ENCODE measurements at regions not wholly inside any gene's neighbourhood (a gene's known extent, or its start where the extent isn't known, plus 50 kb on each side); places are given as distances from the start of the nearest gene placed in this dataset.

GRCh38 chr16:79966226-79966625, 365.7 kb upstream of the MAF start:
- no peak for DNase-seq

GRCh38 chr16:79965718-79966117, 365.2 kb upstream of the MAF start:
- no peak for TF ChIP-seq CTCF (IDR thresholded peaks at IDR 0.05)
- intact Hi-C loops (cut with DNase I) = no loop called here
- H3K27me3 ChIP-seq = no peaks in the 10 kb centered on the region
- no peaks in the 10 kb centered on the region for H3K4me1 ChIP-seq
- H3K9me3 ChIP-seq = no peaks in the 10 kb centered on the region
- H3K36me3 ChIP-seq = no peaks in the 10 kb centered on the region
- no peak for DNase-seq
- no peak overlapping the region for H3K4me3 ChIP-seq
- no peak for ATAC-seq
- no peak overlapping the region for H3K27ac ChIP-seq

More at GRCh38 chr16:79966226-79966625, 365.7 kb upstream of the MAF start:
- no peak for TF ChIP-seq CTCF (IDR thresholded peaks at IDR 0.05)
- no peak overlapping the region for H3K27ac ChIP-seq
- no peaks in the 10 kb centered on the region for H3K9me3 ChIP-seq
- no peaks in the 10 kb centered on the region for H3K4me1 ChIP-seq
- intact Hi-C loops (cut with DNase I) = no loop called here
- no peaks in the 10 kb centered on the region for H3K27me3 ChIP-seq
- H3K4me3 ChIP-seq = no peak overlapping the region
- ATAC-seq = no peak
- H3K36me3 ChIP-seq = no peaks in the 10 kb centered on the region

- no peaks in the 10 kb centered on the region for H3K27me3 ChIP-seq
- H3K36me3 ChIP-seq = no peaks in the 10 kb centered on the region
- intact Hi-C loops (cut with DNase I) = no loop called here
- no peak for ATAC-seq
- no peak for DNase-seq
- no peak overlapping the region for H3K4me3 ChIP-seq
- H3K27ac ChIP-seq = no peak overlapping the region
- no peaks in the 10 kb centered on the region for H3K9me3 ChIP-seq
- H3K4me1 ChIP-seq = no peaks in the 10 kb centered on the region
- TF ChIP-seq CTCF (IDR thresholded peaks at IDR 0.05) = no peak
These were observed 363.6 kb upstream of the MAF start for GRCh38 chr16:79964104-79964503.

GRCh38 chr16:79962962-79963361, 362.4 kb upstream of the MAF start:
- Histone ChIP-seq H3K27ac (no peak overlapping the region), H3K9me3 (no peaks in the 10 kb centered on the region), H3K4me1 (no peaks in the 10 kb centered on the region), H3K4me3 (no peak overlapping the region), H3K36me3 (no peaks in the 10 kb centered on the region), H3K27me3 (no peaks in the 10 kb centered on the region)
- no peak for ATAC-seq
- intact Hi-C loops (cut with DNase I) = no loop called here
- TF ChIP-seq CTCF (IDR thresholded peaks at IDR 0.05) = no peak
- DNase-seq = no peak

GRCh38 chr16:79959226-79959625, 358.7 kb upstream of the MAF start:
- Histone ChIP-seq H3K9me3 (no peaks in the 10 kb centered on the region), H3K27ac (no peak overlapping the region), H3K4me1 (no peaks in the 10 kb centered on the region), H3K36me3 (no peaks in the 10 kb centered on the region), H3K27me3 (no peaks in the 10 kb centered on the region), H3K4me3 (no peak overlapping the region)
- DNase-seq (no peak), ATAC-seq (no peak)
- no peak for TF ChIP-seq CTCF (IDR thresholded peaks at IDR 0.05)
- intact Hi-C loops (cut with DNase I) = no loop called here

All from upper lobe of right lung (tissue), 1 donor.